NT2/D1 (cell line): ENCODE measurements at regions not wholly inside any gene's neighbourhood (a gene's known extent, or its start where the extent isn't known, plus 50 kb on each side); places are given as distances from the start of the nearest gene placed in this dataset.
"Not testable (repeated sequence)": the region's sequence is repeated elsewhere in the genome, so short reads cannot be mapped to it uniquely, and the experiment has no call there.

Experiments
- SUZ12 ChIP-seq: IDR thresholded peaks from 2 replicates; pipeline ENCODE4 v1.6.1; 2011; ENCODE audit not compliant: insufficient read length, insufficient read depth; ENCODE audit errors: extremely low read depth
- YY1 ChIP-seq: IDR thresholded peaks from 2 replicates; pipeline ENCODE4 v1.6.1; 2011; ENCODE audit not compliant: insufficient read length, insufficient read depth

- TF ChIP-seq YY1, SUZ12: not testable (repeated sequence)
These were observed 58.4 kb upstream of the CLEC6A start for GRCh38 chr12:8397378-8397777.
